Immature natural killer cell (primary cell): ENCODE measurements at regions not wholly inside any gene's neighbourhood (a gene's known extent, or its start where the extent isn't known, plus 50 kb on each side); places are given as distances from the start of the nearest gene placed in this dataset.

Experiments
- DNase-seq, 3 donors: peaks; one replicate each; pipeline ENCODE4 v3.0.0; 2022; ENCODE audit warnings: mixed read lengths in 1 of 3
- H3K27ac Mint-ChIP-seq, 6 donors: one replicate each; pipeline ENCODE4 v1.8.0; 2020; ENCODE audit warnings: mixed read lengths in 6 of 6, mild to moderate bottlenecking in 5 of 6, inconsistent platforms in 4 of 6, moderate library complexity in 3 of 6
- H3K27me3 Mint-ChIP-seq, 3 donors: one replicate each; pipeline ENCODE4 v1.8.0; 2020 to 2021; ENCODE audit warnings: low read depth in 3 of 3, mild to moderate bottlenecking in 3 of 3, mixed read lengths in 3 of 3, moderate library complexity in 3 of 3, inconsistent platforms in 1 of 3
- H3K36me3 Mint-ChIP-seq, 3 donors: one replicate each; pipeline ENCODE4 v1.8.0; 2020; ENCODE audit warnings: mixed read lengths in 3 of 3, inconsistent platforms in 2 of 3, mild to moderate bottlenecking in 2 of 3
- H3K4me1 Mint-ChIP-seq, 2 donors: one replicate each; pipeline ENCODE4 v1.8.0; 2020; ENCODE audit warnings: inconsistent platforms in 2 of 2, mild to moderate bottlenecking in 2 of 2, mixed read lengths in 2 of 2, moderate library complexity in 1 of 2
- H3K4me3 Mint-ChIP-seq, 5 donors: one replicate each; pipeline ENCODE4 v1.8.0; 2020; ENCODE audit warnings: mild to moderate bottlenecking in 5 of 5, mixed read lengths in 5 of 5, inconsistent platforms in 3 of 5, moderate library complexity in 3 of 5
- H3K9me3 Mint-ChIP-seq, 6 donors: one replicate each; pipeline ENCODE4 v1.8.0; 2020; ENCODE audit warnings: mild to moderate bottlenecking in 6 of 6, mixed read lengths in 6 of 6, inconsistent platforms in 4 of 6, moderate library complexity in 3 of 6

DNA sequence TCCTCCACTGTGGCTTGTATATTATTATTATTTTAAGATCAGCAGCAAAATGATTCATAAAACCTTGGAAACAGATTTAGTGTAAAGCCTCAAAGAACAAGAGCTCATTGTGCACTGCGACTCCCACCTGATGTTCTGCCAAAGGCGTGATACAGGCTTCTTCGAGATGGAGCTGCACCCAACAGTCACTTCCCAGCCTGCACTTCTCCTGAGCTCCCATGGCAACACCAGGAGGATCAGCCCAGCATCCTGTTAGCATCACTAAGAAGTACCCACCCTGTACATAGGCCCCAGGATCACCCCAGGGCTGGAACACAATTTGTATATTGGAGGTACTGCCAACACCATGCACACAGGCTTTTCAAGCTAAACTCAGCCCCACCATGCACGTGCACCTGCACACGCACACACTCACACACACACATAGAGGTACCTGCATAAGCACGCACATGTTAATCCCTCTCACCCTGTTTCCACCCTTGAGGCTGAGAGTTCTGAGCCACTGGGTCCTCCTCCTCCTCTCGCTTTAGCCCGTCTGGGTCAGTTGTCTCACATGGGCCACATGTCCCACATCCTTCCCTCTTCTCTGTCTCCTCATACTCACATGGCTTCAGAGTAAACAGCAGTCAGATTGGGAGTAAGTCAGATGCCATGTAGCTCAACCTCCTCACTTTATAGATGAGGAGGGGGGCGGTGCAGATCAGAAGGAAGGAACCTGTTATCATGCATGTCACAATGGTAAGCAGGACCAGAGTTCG is 281.9 kb upstream of the POU3F1 start:
- Mint-ChIP-seq H3K4me1 (no peaks in the 10 kb centered on the region), H3K4me3 (no peak overlapping the region), H3K36me3 (no peaks in the 10 kb centered on the region), H3K27me3 (peaks cover 2 to 10% (median 5%) of the 10 kb centered on the region in 3 donors), H3K27ac (no peak overlapping the region), H3K9me3 (peaks cover 0 to 2% (median 0%) of the 10 kb centered on the region in 6 donors)
- no peak for DNase-seq

DNA sequence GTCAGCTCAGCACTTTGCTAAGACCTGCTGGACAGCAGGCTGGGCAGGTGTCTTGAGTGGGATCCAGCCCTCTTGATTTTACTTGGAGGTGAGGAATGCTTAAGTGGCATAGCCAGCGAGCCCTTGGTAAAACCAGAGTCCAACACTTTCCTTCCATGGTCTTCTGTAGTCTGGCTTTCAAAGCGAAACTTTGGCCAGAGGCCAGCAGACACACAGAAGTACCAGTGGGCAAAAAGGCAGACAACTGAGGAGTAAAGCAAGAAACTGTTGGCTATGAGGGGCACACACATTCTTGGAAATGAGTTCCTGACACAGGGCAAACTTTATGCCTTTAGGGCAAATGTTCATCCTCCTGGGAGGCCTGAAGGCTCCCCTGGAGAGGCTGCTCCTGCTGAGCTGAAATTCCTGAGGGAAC is 281.0 kb upstream of the POU3F1 start:
- Mint-ChIP-seq H3K27me3 (peaks cover 4 to 13% (median 10%) of the 10 kb centered on the region in 3 donors), H3K4me3 (no peak overlapping the region), H3K36me3 (no peaks in the 10 kb centered on the region), H3K4me1 (no peaks in the 10 kb centered on the region), H3K9me3 (peaks cover 0 to 2% (median 0%) of the 10 kb centered on the region in 6 donors), H3K27ac (no peak overlapping the region)
- no peak for DNase-seq

DNA sequence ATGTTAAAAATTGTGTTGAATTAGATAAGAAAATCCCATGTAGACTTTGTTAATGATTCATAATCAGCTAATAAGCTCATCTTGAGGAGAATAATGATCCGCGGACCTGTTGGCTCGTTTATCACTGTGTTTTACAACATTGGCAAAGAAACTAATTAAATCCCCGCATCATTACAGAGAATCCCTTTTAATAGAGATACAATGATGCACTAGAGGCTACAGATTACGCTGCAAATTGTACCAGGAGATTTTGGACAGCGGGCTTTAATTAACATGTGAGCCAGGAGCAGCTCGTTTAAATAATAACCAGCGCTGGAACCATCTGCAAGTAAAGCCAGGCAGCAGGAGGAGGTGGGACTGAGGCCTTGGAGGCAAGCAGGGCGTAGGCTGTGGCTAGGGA is 280.3 kb upstream of the POU3F1 start:
- H3K36me3 Mint-ChIP-seq, result no peaks in the 10 kb centered on the region
- H3K4me3 Mint-ChIP-seq, result no peak overlapping the region
- peaks cover 4 to 13% (median 10%) of the 10 kb centered on the region in 3 donors for H3K27me3 Mint-ChIP-seq
- no peak for DNase-seq
- peaks cover 0 to 2% (median 0%) of the 10 kb centered on the region in 6 donors for H3K9me3 Mint-ChIP-seq
- no peak overlapping the region for H3K27ac Mint-ChIP-seq
- no peaks in the 10 kb centered on the region for H3K4me1 Mint-ChIP-seq

GRCh38 chr1:38326135-38326534 is 279.5 kb upstream of the POU3F1 start:
- Mint-ChIP-seq H3K4me1 (no peaks in the 10 kb centered on the region), H3K27me3 (peaks cover 4 to 11% (median 8%) of the 10 kb centered on the region in 3 donors), H3K9me3 (peaks cover 0 to 2% (median 0%) of the 10 kb centered on the region in 6 donors), H3K27ac (no peak overlapping the region), H3K4me3 (no peak overlapping the region), H3K36me3 (no peaks in the 10 kb centered on the region)
- no peak for DNase-seq

GRCh38 chr1:38312753-38313152 is 266.2 kb upstream of the POU3F1 start:
- Mint-ChIP-seq H3K4me3 (no peak overlapping the region), H3K4me1 (no peaks in the 10 kb centered on the region), H3K36me3 (no peaks in the 10 kb centered on the region), H3K9me3 (peaks cover 0 to 1% (median 0%) of the 10 kb centered on the region in 6 donors), H3K27me3 (peaks cover 7 to 22% (median 8%) of the 10 kb centered on the region in 3 donors), H3K27ac (no peak overlapping the region)
- no peak for DNase-seq

DNA sequence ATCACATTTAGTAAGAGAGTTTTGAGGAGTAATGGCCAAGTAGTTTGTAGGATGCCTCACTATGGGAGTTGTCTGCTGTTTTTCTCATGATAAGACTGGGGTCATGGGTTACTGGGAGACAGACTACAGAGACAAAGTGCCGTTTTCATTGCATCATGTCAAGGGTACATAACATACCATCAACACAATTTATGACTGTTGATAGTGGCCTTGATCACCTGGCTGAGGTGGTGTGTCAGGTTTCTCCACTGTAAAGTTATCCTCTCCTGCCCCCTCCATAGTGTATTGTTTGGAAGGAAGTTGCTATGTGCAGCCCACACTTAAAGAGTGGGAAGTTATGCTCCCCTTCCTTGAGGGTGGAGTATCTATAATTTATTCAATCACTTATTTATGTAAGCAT is 263.5 kb upstream of the POU3F1 start:
- Mint-ChIP-seq H3K4me1 (no peaks in the 10 kb centered on the region), H3K27ac (no peak overlapping the region), H3K27me3 (peaks cover 9 to 17% (median 11%) of the 10 kb centered on the region in 3 donors), H3K9me3 (peaks cover 0 to 1% (median 0%) of the 10 kb centered on the region in 6 donors), H3K4me3 (no peak overlapping the region), H3K36me3 (no peaks in the 10 kb centered on the region)
- DNase-seq, result no peak

DNA sequence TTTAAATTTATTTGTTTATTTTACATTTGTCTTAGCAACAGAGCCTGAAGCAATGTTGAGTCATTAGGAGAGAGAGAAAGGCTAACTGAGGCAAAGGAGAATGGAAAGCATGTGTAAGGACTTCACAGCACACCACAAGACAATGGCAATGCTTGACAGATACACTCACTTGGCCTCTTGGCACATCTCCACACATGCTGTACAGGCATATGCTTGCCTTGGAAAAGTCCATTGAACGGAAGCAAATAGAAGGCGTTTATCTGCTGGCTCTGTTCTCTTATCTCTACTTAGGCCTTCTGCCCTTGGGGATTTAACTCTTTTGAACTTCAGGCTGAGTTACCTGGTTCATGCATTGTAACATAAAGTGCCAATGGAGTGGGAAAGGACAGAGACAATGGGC is 262.2 kb upstream of the POU3F1 start:
- Mint-ChIP-seq H3K36me3 (no peaks in the 10 kb centered on the region), H3K27me3 (peaks cover 9 to 17% (median 15%) of the 10 kb centered on the region in 3 donors), H3K4me1 (no peaks in the 10 kb centered on the region), H3K27ac (no peak overlapping the region), H3K4me3 (no peak overlapping the region), H3K9me3 (peaks cover 0 to 1% (median 0%) of the 10 kb centered on the region in 6 donors)
- DNase-seq, result no peak

GRCh38 chr1:38305666-38306065 is 259.1 kb upstream of the POU3F1 start:
- no peaks in the 10 kb centered on the region for H3K36me3 Mint-ChIP-seq

GRCh38 chr1:38303843-38304242 is 257.2 kb upstream of the POU3F1 start:
- Mint-ChIP-seq H3K27ac (no peak overlapping the region), H3K27me3 (peaks cover 4 to 11% (median 5%) of the 10 kb centered on the region in 3 donors), H3K36me3 (no peaks in the 10 kb centered on the region), H3K9me3 (peaks cover 0 to 1% (median 0%) of the 10 kb centered on the region in 6 donors), H3K4me3 (no peak overlapping the region), H3K4me1 (no peaks in the 10 kb centered on the region)
- DNase-seq, result no peak

More at GRCh38 chr1:38305666-38306065, 259.1 kb upstream of the POU3F1 start:
- H3K4me1 Mint-ChIP-seq, result no peaks in the 10 kb centered on the region
- peaks cover 0 to 1% (median 0%) of the 10 kb centered on the region in 6 donors for H3K9me3 Mint-ChIP-seq
- no peak overlapping the region for H3K27ac Mint-ChIP-seq
- peaks cover 6 to 10% (median 8%) of the 10 kb centered on the region in 3 donors for H3K27me3 Mint-ChIP-seq
- H3K4me3 Mint-ChIP-seq, result no peak overlapping the region
- DNase-seq, result no peak

- no peaks in the 10 kb centered on the region for H3K36me3 Mint-ChIP-seq
Observed at GRCh38 chr1:38301040-38301439, 254.4 kb upstream of the POU3F1 start.

GRCh38 chr1:38300616-38301015 is 254.0 kb upstream of the POU3F1 start:
- Mint-ChIP-seq H3K27me3 (peaks cover 0 to 13% (median 9%) of the 10 kb centered on the region in 3 donors), H3K4me1 (peaks cover 0 to 5% of the 10 kb centered on the region in 2 donors), H3K36me3 (no peaks in the 10 kb centered on the region)

More at GRCh38 chr1:38301040-38301439, 254.4 kb upstream of the POU3F1 start:
- Mint-ChIP-seq H3K9me3 (peaks cover 0 to 3% (median 0%) of the 10 kb centered on the region in 6 donors), H3K27ac (no peak overlapping the region), H3K4me3 (no peak overlapping the region), H3K27me3 (peaks cover 0 to 10% (median 10%) of the 10 kb centered on the region in 3 donors), H3K4me1 (peaks cover 0 to 1% of the 10 kb centered on the region in 2 donors)
- no peak for DNase-seq

DNA sequence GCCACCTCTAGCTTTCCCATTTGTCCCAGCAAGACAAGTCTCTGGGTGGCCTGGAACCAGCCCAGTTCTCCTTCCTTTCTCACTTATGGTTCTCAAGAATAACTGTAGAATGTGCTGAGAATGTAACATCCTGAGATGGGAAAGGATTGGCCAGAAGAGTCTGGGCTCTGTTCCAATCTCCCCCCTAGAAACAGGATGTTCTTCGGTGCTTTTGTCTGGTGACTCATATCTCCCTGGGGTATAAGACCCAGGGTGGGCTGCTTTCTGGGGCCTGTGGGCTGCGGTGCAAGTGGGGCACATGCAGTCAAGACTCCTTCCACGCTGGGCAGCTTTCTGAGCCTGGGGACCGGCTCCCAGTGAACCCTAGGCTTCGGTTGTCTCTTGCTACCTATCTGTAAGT is 251.2 kb upstream of the POU3F1 start:
- Mint-ChIP-seq H3K27ac (no peak overlapping the region), H3K27me3 (peaks cover 3 to 8% (median 7%) of the 10 kb centered on the region in 3 donors), H3K4me1 (peaks cover 0 to 9% of the 10 kb centered on the region in 2 donors), H3K36me3 (no peaks in the 10 kb centered on the region), H3K4me3 (no peak overlapping the region), H3K9me3 (peaks cover 0 to 3% (median 0%) of the 10 kb centered on the region in 6 donors)
- DNase-seq, result no peak

More at GRCh38 chr1:38300616-38301015, 254.0 kb upstream of the POU3F1 start:
- Mint-ChIP-seq H3K27ac (no peak overlapping the region), H3K9me3 (peaks cover 0 to 3% (median 0%) of the 10 kb centered on the region in 6 donors), H3K4me3 (no peak overlapping the region)
- DNase-seq, result no peak

GRCh38 chr1:38297246-38297645 is 250.7 kb upstream of the POU3F1 start:
- no peak overlapping the region for H3K27ac Mint-ChIP-seq
- peaks cover 3 to 8% (median 7%) of the 10 kb centered on the region in 3 donors for H3K27me3 Mint-ChIP-seq
- peaks cover 0 to 3% (median 0%) of the 10 kb centered on the region in 6 donors for H3K9me3 Mint-ChIP-seq
- H3K4me1 Mint-ChIP-seq, result peaks cover 0 to 9% of the 10 kb centered on the region in 2 donors
- no peak overlapping the region for H3K4me3 Mint-ChIP-seq
- H3K36me3 Mint-ChIP-seq, result no peaks in the 10 kb centered on the region
- no peak for DNase-seq

GRCh38 chr1:38296047-38296446 is 249.5 kb upstream of the POU3F1 start:
- DNase-seq, result no peak
- H3K4me1 Mint-ChIP-seq, result peaks cover 0 to 9% of the 10 kb centered on the region in 2 donors
- no peaks in the 10 kb centered on the region for H3K36me3 Mint-ChIP-seq
- no peak overlapping the region for H3K27ac Mint-ChIP-seq
- H3K27me3 Mint-ChIP-seq, result peaks cover 7 to 11% (median 8%) of the 10 kb centered on the region in 3 donors
- H3K9me3 Mint-ChIP-seq, result peaks cover 0 to 3% (median 0%) of the 10 kb centered on the region in 6 donors
- no peak overlapping the region for H3K4me3 Mint-ChIP-seq
